GM19468 (cell line): ENCODE measurements at regions not wholly inside any gene's neighbourhood (a gene's known extent, or its start where the extent isn't known, plus 50 kb on each side); places are given as distances from the start of the nearest gene placed in this dataset.

Experiments used
- ATAC-seq: cut with Tn5 transposase; IDR thresholded peaks from one replicate; pipeline ENCODE4 v1.9.1; 2021; ENCODE audit warnings: mild to moderate bottlenecking, moderate library complexity, moderate number of reproducible peaks; ENCODE audit not compliant: unreplicated experiment; ENCODE audit errors: extremely low read depth

GRCh38 chr6:150535151-150535804 is 64.4 kb upstream of the PLEKHG1 start:
- no peak for ATAC-seq

GRCh38 chr6:150535818-150536220 is 63.9 kb upstream of the PLEKHG1 start:
- no peak for ATAC-seq

- ATAC-seq = no peak
Measured at GRCh38 chr6:150536835-150537234, 62.9 kb upstream of the PLEKHG1 start.

- ATAC-seq = no peak
Measured at GRCh38 chr6:150537491-150537890, 62.2 kb upstream of the PLEKHG1 start.

- ATAC-seq = no peak
Measured at GRCh38 chr6:150537893-150538292, 61.8 kb upstream of the PLEKHG1 start.

GRCh38 chr6:150539111-150539510 is 60.6 kb upstream of the PLEKHG1 start:
- no peak for ATAC-seq

GRCh38 chr6:150539568-150539967 is 60.1 kb upstream of the PLEKHG1 start:
- no peak for ATAC-seq

GRCh38 chr6:150541576-150541975 is 58.1 kb upstream of the PLEKHG1 start:
- no peak for ATAC-seq

GRCh38 chr6:150543178-150543577 is 56.5 kb upstream of the PLEKHG1 start:
- ATAC-seq = no peak

GRCh38 chr6:150544793-150545192 is 54.9 kb upstream of the PLEKHG1 start:
- ATAC-seq = no peak

GRCh38 chr6:150546457-150546856 is 53.2 kb upstream of the PLEKHG1 start:
- ATAC-seq = no peak

GRCh38 chr6:150547502-150548222 is 52.0 kb upstream of the PLEKHG1 start:
- no peak for ATAC-seq

GRCh38 chr6:150548330-150548729 is 51.4 kb upstream of the PLEKHG1 start:
- no peak for ATAC-seq

- no peak for ATAC-seq
Measured at GRCh38 chr6:150549007-150549406, 50.7 kb upstream of the PLEKHG1 start.

- ATAC-seq = no peak
Measured at GRCh38 chr6:150549674-150550101, 50.0 kb upstream of the PLEKHG1 start.
